HCT116 (cell line): ENCODE measurements at regions not wholly inside any gene's neighbourhood (a gene's known extent, or its start where the extent isn't known, plus 50 kb on each side); places are given as distances from the start of the nearest gene placed in this dataset.

ENCODE experiments used
- ATAC-seq: fragments of 200-7000 bp; cut with Tn5 transposase; 2 replicates; pipeline ENCODE4 v1.9.1; 2020; ENCODE audit warnings: mild to moderate bottlenecking, moderate library complexity
- BruUV-seq: library from RNA; stranded (reverse); fragments of 400-500 nt; replicated peaks from 2 replicates; lab custom pipeline; 2021; lab: Mats Ljungman, UMichigan
- CTCF ChIA-PET: fragments of 300-600 bp; sonication (Branson Sonifier 250); formaldehyde crosslinking; loops from one replicate; lab custom pipeline; 2021; ENCODE audit warnings: antibody characterized with exemption; lab: Charles Lee
- POLR2A ChIA-PET: fragments of 300-600, 350-600 bp; sonication (Branson Sonifier 250); formaldehyde crosslinking; loops from one replicate; lab custom pipeline; 2021; ENCODE audit warnings: antibody characterized with exemption; lab: Charles Lee
- RAD21 ChIA-PET, 2 experiments: fragments of 300-600 bp; sonication (Branson Sonifier 250); formaldehyde crosslinking; loops; one replicate each; lab custom pipeline; 2023; ENCODE audit warnings: low total read pairs in 2 of 2; ENCODE audit not compliant: uncharacterized antibody in 2 of 2, unreplicated experiment in 2 of 2, low non-redundant PET in 1 of 2; lab: Charles Lee
- DNase-seq: peaks from one replicate; pipeline ENCODE4 v3.0.0-alpha.2; 2010; ENCODE audit warnings: low read depth, low spot score
- H2AFZ ChIP-seq: fragments of 200-600 bp; shearing (Covaris generic), sonication (generic); 2 replicates; pipeline ENCODE4 v1.6.1; 2017; ENCODE audit warnings: low read depth, mixed run types, mixed read lengths, antibody characterized with exemption, low read length; ENCODE audit not compliant: poor library complexity, severe bottlenecking
- H3K27ac ChIP-seq: 2 replicates; pipeline ENCODE4 v1.5.1; 2012; ENCODE audit warnings: low read depth, low read length
- H3K27me3 ChIP-seq: fragments of 200-600 bp; sonication (generic); 2 replicates; pipeline ENCODE4 v1.6.1; 2016; ENCODE audit warnings: mixed run types, low read length, mixed read lengths; ENCODE audit not compliant: insufficient read depth
- H3K36me3 ChIP-seq, 2 experiments: fragments of 200-500 bp in 1 of 2; fragments of 200-600 bp in 1 of 2; sonication (Bioruptor generic) in 1 of 2; sonication (generic) in 1 of 2; 2 replicates each; pipeline versions ENCODE4 v1.5.1 to v1.6.1; 2014 to 2016; ENCODE audit warnings: low read length in 2 of 2, inconsistent platforms in 1 of 2, mixed read lengths in 1 of 2, mixed run types in 1 of 2; ENCODE audit not compliant: insufficient read depth in 2 of 2, control insufficient read depth in 1 of 2
- H3K4me1 ChIP-seq, 2 experiments: fragments of 200-600 bp in 1 of 2; sonication (generic) in 1 of 2; 2 replicates each; pipeline versions ENCODE4 v1.5.1 to v1.6.1; 2012 to 2017; ENCODE audit warnings: low read length in 2 of 2, inconsistent platforms in 1 of 2, mild to moderate bottlenecking in 1 of 2, mixed read lengths in 1 of 2, mixed run types in 1 of 2, moderate library complexity in 1 of 2; ENCODE audit not compliant: insufficient read depth in 2 of 2, control insufficient read depth in 1 of 2
- H3K4me2 ChIP-seq: fragments of 200-600 bp; sonication (generic); 2 replicates; pipeline ENCODE4 v1.6.1; 2017; ENCODE audit warnings: mixed run types, low read length, mixed read lengths
- H3K4me3 ChIP-seq, 2 experiments: fragments of 200-600 bp in 1 of 2; sonication (generic) in 1 of 2; replicated peaks in 1 of 2; 2 replicates each; pipeline ENCODE4 v1.5.1; 2011 to 2016; ENCODE audit warnings: low read length in 2 of 2, control low read depth in 1 of 2, low read depth in 1 of 2, mild to moderate bottlenecking in 1 of 2, mixed read lengths in 1 of 2, mixed run types in 1 of 2
- H3K79me2 ChIP-seq: fragments of 200-600 bp; sonication (generic); 2 replicates; pipeline ENCODE4 v1.6.1; 2017; ENCODE audit warnings: mild to moderate bottlenecking, mixed run types, low read length, moderate library complexity, mixed read lengths; ENCODE audit not compliant: insufficient read depth
- H3K9ac ChIP-seq: fragments of 200-600 bp; sonication (generic); 2 replicates; pipeline ENCODE4 v1.6.1; 2016; ENCODE audit warnings: low read length, mixed read lengths
- H3K9me2 ChIP-seq: fragments of 200-600 bp; sonication (generic), shearing (Covaris generic); 2 replicates; pipeline ENCODE4 v1.6.1; 2017; ENCODE audit warnings: mixed run types, mild to moderate bottlenecking, moderate library complexity; ENCODE audit not compliant: insufficient read depth
- H3K9me3 ChIP-seq, 2 experiments: fragments of 200-500 bp in 1 of 2; fragments of 200-600 bp in 1 of 2; sonication (Bioruptor generic) in 1 of 2; sonication (generic) in 1 of 2; 2 replicates each; pipeline ENCODE4 v1.6.1; 2014 to 2017; ENCODE audit warnings: low read length in 2 of 2, mixed read lengths in 2 of 2, inconsistent platforms in 1 of 2, low read depth in 1 of 2, mild to moderate bottlenecking in 1 of 2, mixed run types in 1 of 2, moderate library complexity in 1 of 2; ENCODE audit not compliant: control insufficient read depth in 1 of 2, insufficient read depth in 1 of 2
- H4K20me1 ChIP-seq: fragments of 200-600 bp; sonication (generic), shearing (Covaris generic); 2 replicates; pipeline ENCODE4 v1.6.1; 2017; ENCODE audit warnings: mixed run types, mild to moderate bottlenecking, moderate library complexity; ENCODE audit not compliant: insufficient read depth
- CBX3 ChIP-seq: IDR thresholded peaks from 2 replicates; pipeline ENCODE4 v1.6.1; 2012; ENCODE audit warnings: low read depth
- CEBPB ChIP-seq: IDR thresholded peaks from 2 replicates; pipeline ENCODE4 v1.6.1; 2012; ENCODE audit warnings: low read depth
- CTCF ChIP-seq, 3 experiments: fragments of 200-600 bp in 1 of 3; sonication (generic) in 1 of 3; IDR thresholded peaks in 2 of 3; conservative IDR thresholded peaks in 1 of 3; 2 replicates each; pipeline ENCODE4 v1.5.1; 2012 to 2017; ENCODE audit warnings: low read depth in 2 of 3, low read length in 2 of 3, antibody characterized with exemption in 1 of 3, borderline replicate concordance in 1 of 3, control low read depth in 1 of 3, mild to moderate bottlenecking in 1 of 3, mixed read lengths in 1 of 3, mixed run types in 1 of 3, moderate library complexity in 1 of 3; ENCODE audit not compliant: insufficient read depth in 1 of 3
- EGR1 ChIP-seq: IDR thresholded peaks from 2 replicates; pipeline ENCODE4 v1.6.1; 2012; ENCODE audit warnings: low read depth
- ELF1 ChIP-seq: IDR thresholded peaks from 2 replicates; pipeline ENCODE4 v1.6.1; 2012; ENCODE audit warnings: low read depth, borderline replicate concordance
- EZH2 ChIP-seq: fragments of 200-600 bp; sonication (generic); IDR thresholded peaks from 2 replicates; pipeline ENCODE4 v1.6.1; 2017; ENCODE audit warnings: antibody characterized with exemption, mixed run types
- POLR2AphosphoS5 ChIP-seq: IDR thresholded peaks from 2 replicates; pipeline ENCODE4 v1.6.1; 2011; ENCODE audit warnings: mild to moderate bottlenecking, low read depth, low read length, moderate library complexity
- RAD21 ChIP-seq: IDR thresholded peaks from 2 replicates; pipeline ENCODE4 v1.6.1; 2012; ENCODE audit warnings: low read depth, mild to moderate bottlenecking
- SP1 ChIP-seq: IDR thresholded peaks from 2 replicates; pipeline ENCODE4 v1.6.1; 2012; ENCODE audit warnings: low read depth
- SRF ChIP-seq: IDR thresholded peaks from 2 replicates; pipeline ENCODE4 v1.6.1; 2012; ENCODE audit warnings: low read depth
- ZNF274 ChIP-seq: fragments of 200-500 bp; sonication (Bioruptor generic); IDR thresholded peaks from 2 replicates; pipeline ENCODE4 v1.6.1; 2014; ENCODE audit warnings: mild to moderate bottlenecking, low read depth, low read length, inconsistent platforms
- intact Hi-C: fragments of 100-400 bp; cut with micrococcal nuclease; formaldehyde crosslinking; loops from 2 replicates; pipeline ENCODE4 v1.10.0; 2022
- TF ChIP-seq, protein P1 (sequence below): IDR thresholded peaks from 2 replicates; pipeline ENCODE4 v1.6.1; 2012; ENCODE audit warnings: low read depth
- TF ChIP-seq, protein P2 (sequence below): IDR thresholded peaks from 2 replicates; pipeline ENCODE4 v1.6.1; 2012
- TF ChIP-seq, protein P3 (sequence below): IDR thresholded peaks from 2 replicates; pipeline ENCODE4 v1.6.1; 2011; ENCODE audit warnings: mild to moderate bottlenecking, low read length, moderate library complexity; ENCODE audit not compliant: insufficient replicate concordance; ENCODE audit errors: extremely low read depth

- H3K36me3 ChIP-seq: no peaks in the 10 kb centered on the region
- POLR2A ChIA-PET: no interaction called here
- CTCF ChIA-PET: no interaction called here
- TF ChIP-seq RAD21 (no peak), CEBPB (no peak), SRF (no peak), ZNF274 (no peak), ELF1 (no peak), EGR1 (no peak), SP1 (no peak), EZH2 (no peak), POLR2AphosphoS5 (no peak), CBX3 (no peak), CTCF (IDR thresholded peaks at IDR 0.05 in 2 of 3, conservative IDR thresholded peaks at IDR 0.05 in 1 of 3; ENCODE audit: borderline replicate concordance in 1 of 3, insufficient read depth in 1 of 3, low read depth in 2 of 3, low read length in 2 of 3) (no peak)
- TF ChIP-seq, protein P1, sequence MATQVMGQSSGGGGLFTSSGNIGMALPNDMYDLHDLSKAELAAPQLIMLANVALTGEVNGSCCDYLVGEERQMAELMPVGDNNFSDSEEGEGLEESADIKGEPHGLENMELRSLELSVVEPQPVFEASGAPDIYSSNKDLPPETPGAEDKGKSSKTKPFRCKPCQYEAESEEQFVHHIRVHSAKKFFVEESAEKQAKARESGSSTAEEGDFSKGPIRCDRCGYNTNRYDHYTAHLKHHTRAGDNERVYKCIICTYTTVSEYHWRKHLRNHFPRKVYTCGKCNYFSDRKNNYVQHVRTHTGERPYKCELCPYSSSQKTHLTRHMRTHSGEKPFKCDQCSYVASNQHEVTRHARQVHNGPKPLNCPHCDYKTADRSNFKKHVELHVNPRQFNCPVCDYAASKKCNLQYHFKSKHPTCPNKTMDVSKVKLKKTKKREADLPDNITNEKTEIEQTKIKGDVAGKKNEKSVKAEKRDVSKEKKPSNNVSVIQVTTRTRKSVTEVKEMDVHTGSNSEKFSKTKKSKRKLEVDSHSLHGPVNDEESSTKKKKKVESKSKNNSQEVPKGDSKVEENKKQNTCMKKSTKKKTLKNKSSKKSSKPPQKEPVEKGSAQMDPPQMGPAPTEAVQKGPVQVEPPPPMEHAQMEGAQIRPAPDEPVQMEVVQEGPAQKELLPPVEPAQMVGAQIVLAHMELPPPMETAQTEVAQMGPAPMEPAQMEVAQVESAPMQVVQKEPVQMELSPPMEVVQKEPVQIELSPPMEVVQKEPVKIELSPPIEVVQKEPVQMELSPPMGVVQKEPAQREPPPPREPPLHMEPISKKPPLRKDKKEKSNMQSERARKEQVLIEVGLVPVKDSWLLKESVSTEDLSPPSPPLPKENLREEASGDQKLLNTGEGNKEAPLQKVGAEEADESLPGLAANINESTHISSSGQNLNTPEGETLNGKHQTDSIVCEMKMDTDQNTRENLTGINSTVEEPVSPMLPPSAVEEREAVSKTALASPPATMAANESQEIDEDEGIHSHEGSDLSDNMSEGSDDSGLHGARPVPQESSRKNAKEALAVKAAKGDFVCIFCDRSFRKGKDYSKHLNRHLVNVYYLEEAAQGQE: no peak
- TF ChIP-seq, protein P2, sequence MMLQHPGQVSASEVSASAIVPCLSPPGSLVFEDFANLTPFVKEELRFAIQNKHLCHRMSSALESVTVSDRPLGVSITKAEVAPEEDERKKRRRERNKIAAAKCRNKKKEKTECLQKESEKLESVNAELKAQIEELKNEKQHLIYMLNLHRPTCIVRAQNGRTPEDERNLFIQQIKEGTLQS: no peak
- TF ChIP-seq, protein P3, sequence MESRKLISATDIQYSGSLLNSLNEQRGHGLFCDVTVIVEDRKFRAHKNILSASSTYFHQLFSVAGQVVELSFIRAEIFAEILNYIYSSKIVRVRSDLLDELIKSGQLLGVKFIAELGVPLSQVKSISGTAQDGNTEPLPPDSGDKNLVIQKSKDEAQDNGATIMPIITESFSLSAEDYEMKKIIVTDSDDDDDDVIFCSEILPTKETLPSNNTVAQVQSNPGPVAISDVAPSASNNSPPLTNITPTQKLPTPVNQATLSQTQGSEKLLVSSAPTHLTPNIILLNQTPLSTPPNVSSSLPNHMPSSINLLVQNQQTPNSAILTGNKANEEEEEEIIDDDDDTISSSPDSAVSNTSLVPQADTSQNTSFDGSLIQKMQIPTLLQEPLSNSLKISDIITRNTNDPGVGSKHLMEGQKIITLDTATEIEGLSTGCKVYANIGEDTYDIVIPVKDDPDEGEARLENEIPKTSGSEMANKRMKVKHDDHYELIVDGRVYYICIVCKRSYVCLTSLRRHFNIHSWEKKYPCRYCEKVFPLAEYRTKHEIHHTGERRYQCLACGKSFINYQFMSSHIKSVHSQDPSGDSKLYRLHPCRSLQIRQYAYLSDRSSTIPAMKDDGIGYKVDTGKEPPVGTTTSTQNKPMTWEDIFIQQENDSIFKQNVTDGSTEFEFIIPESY: no peak
- TF ChIP-seq, all 23 proteins: peak for 0
- no peaks in the 10 kb centered on the region for H3K79me2 ChIP-seq
- ATAC-seq (no peak), DNase-seq (no peak)
- no peak overlapping the region for H3K4me3 ChIP-seq
- intact Hi-C loops: no loop called here
- no peak overlapping the region for H3K4me2 ChIP-seq
- no peak overlapping the region for H2AFZ ChIP-seq
- BruUV-seq: no TSS peak
- H3K9me2 ChIP-seq: no peaks in the 10 kb centered on the region
- H3K9ac ChIP-seq: no peak overlapping the region
- peaks cover 4 to 19% of the 10 kb centered on the region in 2 experiments; a peak in 3 of 4 replicates for H3K9me3 ChIP-seq
- H4K20me1 ChIP-seq: no peaks in the 10 kb centered on the region
- RAD21 ChIA-PET: no interaction called here
- H3K27ac ChIP-seq: no peak overlapping the region
- no peaks in the 10 kb centered on the region for H3K4me1 ChIP-seq
- H3K27me3 ChIP-seq: no peaks in the 10 kb centered on the region
These were observed 207.8 kb upstream of the LRATD1 start for GRCh38 chr2:14424478-14425390.
